NCI-H1105 treated with DMSO at 0.1 percent for 48 hours (cell line): ENCODE measurements at regions not wholly inside any gene's neighbourhood (a gene's known extent, or its start where the extent isn't known, plus 50 kb on each side); places are given as distances from the start of the nearest gene placed in this dataset.
"Not testable (repeated sequence)": the region's sequence is repeated elsewhere in the genome, so short reads cannot be mapped to it uniquely, and the experiment has no call there.

Experiments
- DNase-seq: peaks from one replicate; lab custom pipeline; 2025; lab: John Stamatoyannopoulos, UW

- DNase-seq: no peak
These were observed 94.8 kb downstream of the MYCN start for GRCh38 chr2:16034975-16035746.

GRCh38 chr2:16034151-16034974 is 94.0 kb downstream of the MYCN start:
- no peak for DNase-seq

GRCh38 chr2:16033032-16033293 is 92.6 kb downstream of the MYCN start:
- DNase-seq: no peak

GRCh38 chr2:16032282-16033031 is 92.1 kb downstream of the MYCN start:
- no peak for DNase-seq

- DNase-seq: peak; percentile 83
These were observed 91.5 kb downstream of the MYCN start for GRCh38 chr2:16031848-16032159.

GRCh38 chr2:16031058-16031847 is 90.9 kb downstream of the MYCN start:
- DNase-seq: no peak

GRCh38 chr2:16030206-16031057 is 90.1 kb downstream of the MYCN start:
- no peak for DNase-seq

- DNase-seq: no peak
These were observed 88.3 kb downstream of the MYCN start for GRCh38 chr2:16028644-16029043.

- no peak for DNase-seq
These were observed 86.6 kb downstream of the MYCN start for GRCh38 chr2:16026816-16027501.

- no peak for DNase-seq
These were observed 85.7 kb downstream of the MYCN start for GRCh38 chr2:16025876-16026640.

GRCh38 chr2:16025211-16025875 is 85.0 kb downstream of the MYCN start:
- no peak for DNase-seq

- not testable (repeated sequence) for DNase-seq
These were observed 84.3 kb downstream of the MYCN start for GRCh38 chr2:16024628-16025027.

GRCh38 chr2:16023506-16024360 is 83.4 kb downstream of the MYCN start:
- DNase-seq: no peak

- DNase-seq: no peak
These were observed 82.3 kb downstream of the MYCN start for GRCh38 chr2:16022548-16023240.

GRCh38 chr2:16021611-16022363 is 81.4 kb downstream of the MYCN start:
- no peak for DNase-seq

- no peak for DNase-seq
These were observed 80.1 kb downstream of the MYCN start for GRCh38 chr2:16020389-16021008.
